ENCODE measurements at regions not wholly inside any gene's neighbourhood (a gene's known extent, or its start where the extent isn't known, plus 50 kb on each side); places are given as distances from the start of the nearest gene placed in this dataset.
A peak's percentile ranks its signal among the peaks of the same experiment; 100 is the strongest.

- no peaks in the 10 kb centered on the region for H3K36me3 ChIP-seq
- H3K27me3 ChIP-seq, result no peaks in the 10 kb centered on the region
- peaks cover 0 to 10% (median 0%) of the 10 kb centered on the region in 9 donors for H3K4me1 ChIP-seq
- DNase-seq (no peak), ATAC-seq (no peak)
- intact Hi-C loops (cut with DNase I), result no loop called here
- no peak overlapping the region for H3K27ac ChIP-seq
- 72 to 80% methylated on average over 8 of the region's 8 CpGs for WGBS, 2 donors
- TF ChIP-seq, protein P1, sequence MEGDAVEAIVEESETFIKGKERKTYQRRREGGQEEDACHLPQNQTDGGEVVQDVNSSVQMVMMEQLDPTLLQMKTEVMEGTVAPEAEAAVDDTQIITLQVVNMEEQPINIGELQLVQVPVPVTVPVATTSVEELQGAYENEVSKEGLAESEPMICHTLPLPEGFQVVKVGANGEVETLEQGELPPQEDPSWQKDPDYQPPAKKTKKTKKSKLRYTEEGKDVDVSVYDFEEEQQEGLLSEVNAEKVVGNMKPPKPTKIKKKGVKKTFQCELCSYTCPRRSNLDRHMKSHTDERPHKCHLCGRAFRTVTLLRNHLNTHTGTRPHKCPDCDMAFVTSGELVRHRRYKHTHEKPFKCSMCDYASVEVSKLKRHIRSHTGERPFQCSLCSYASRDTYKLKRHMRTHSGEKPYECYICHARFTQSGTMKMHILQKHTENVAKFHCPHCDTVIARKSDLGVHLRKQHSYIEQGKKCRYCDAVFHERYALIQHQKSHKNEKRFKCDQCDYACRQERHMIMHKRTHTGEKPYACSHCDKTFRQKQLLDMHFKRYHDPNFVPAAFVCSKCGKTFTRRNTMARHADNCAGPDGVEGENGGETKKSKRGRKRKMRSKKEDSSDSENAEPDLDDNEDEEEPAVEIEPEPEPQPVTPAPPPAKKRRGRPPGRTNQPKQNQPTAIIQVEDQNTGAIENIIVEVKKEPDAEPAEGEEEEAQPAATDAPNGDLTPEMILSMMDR (IDR thresholded peaks at IDR 0.05), result no peak
- peaks cover 0 to 10% (median 0%) of the 10 kb centered on the region in 11 donors for H3K9me3 ChIP-seq
- H3K4me3 ChIP-seq, result no peak overlapping the region
These were observed 342.5 kb upstream of the JARID2 start for GRCh38 chr6:14903176-14904038.

DNA sequence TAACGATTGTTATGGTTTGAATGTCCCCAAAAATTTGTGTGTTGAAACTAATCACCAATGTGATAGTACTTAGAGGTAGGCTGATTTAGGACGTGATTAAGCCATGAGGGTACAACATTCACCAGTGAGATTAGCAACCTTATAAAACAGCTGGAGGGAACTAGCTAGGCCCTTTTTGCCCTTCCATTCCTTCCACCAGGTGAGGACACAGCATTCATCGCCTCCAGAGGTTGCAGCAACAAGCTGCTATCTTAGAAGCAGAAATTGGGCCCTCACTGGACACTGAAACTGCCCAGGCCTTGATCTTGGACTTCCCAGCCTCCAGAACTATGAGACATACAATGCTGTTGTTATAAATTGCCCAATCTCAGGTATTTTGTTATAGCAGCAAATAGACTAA lies 340.7 kb upstream of the JARID2 start:
- TF ChIP-seq, protein P1 (IDR thresholded peaks at IDR 0.05), result no peak
- no peak for DNase-seq
- intact Hi-C loops (cut with DNase I), result no loop called here

GRCh38 chr6:14906621-14907020 lies 339.2 kb upstream of the JARID2 start:
- no peaks in the 10 kb centered on the region for H3K9me3 ChIP-seq
- ATAC-seq, result no peak
- TF ChIP-seq, protein P1 (IDR thresholded peaks at IDR 0.05), result no peak
- H3K4me1 ChIP-seq, result peaks cover 0 to 24% (median 0%) of the 10 kb centered on the region in 9 donors
- intact Hi-C loops (cut with DNase I), result no loop called here
- 92 to 95% methylated on average over 2 of the region's 2 CpGs for WGBS, 2 donors
- no peak overlapping the region for H3K4me3 ChIP-seq
- no peaks in the 10 kb centered on the region for H3K27me3 ChIP-seq
- no peak for DNase-seq
- H3K27ac ChIP-seq, result no peak overlapping the region
- no peaks in the 10 kb centered on the region for H3K36me3 ChIP-seq

More for the DNA sequence above, 340.7 kb upstream of the JARID2 start:
- Histone ChIP-seq H3K27ac (no peak overlapping the region), H3K4me1 (peaks cover 0 to 10% (median 0%) of the 10 kb centered on the region in 9 donors), H3K9me3 (peaks cover 0 to 5% (median 0%) of the 10 kb centered on the region in 11 donors), H3K4me3 (no peak overlapping the region), H3K36me3 (no peaks in the 10 kb centered on the region), H3K27me3 (no peaks in the 10 kb centered on the region)
- 64 to 65% methylated on average over 3 of the region's 3 CpGs for WGBS, 2 donors
- ATAC-seq, result no peak

GRCh38 chr6:14910692-14911547 lies 334.9 kb upstream of the JARID2 start:
- Histone ChIP-seq H3K4me3 (no peak overlapping the region), H3K27ac (peak overlapping the region in 5 of 10 donors; percentile 3 to 85 (median 21)), H3K27me3 (no peaks in the 10 kb centered on the region), H3K36me3 (no peaks in the 10 kb centered on the region), H3K9me3 (no peaks in the 10 kb centered on the region), H3K4me1 (peaks cover 0 to 35% (median 0%) of the 10 kb centered on the region in 9 donors)
- TF ChIP-seq, protein P1 (IDR thresholded peaks at IDR 0.05), result no peak
- 74 to 90% methylated on average over 13 of the region's 13 CpGs for WGBS, 2 donors
- intact Hi-C loops (cut with DNase I), result no loop called here
- DNase-seq (peak in 1 of 2 donors; percentile 38), ATAC-seq (peak; percentile 59 to 93 (median 80))
